HCT116 (cell line): ENCODE measurements at regions not wholly inside any gene's neighbourhood (a gene's known extent, or its start where the extent isn't known, plus 50 kb on each side); places are given as distances from the start of the nearest gene placed in this dataset.

Source experiments
- ATAC-seq: fragments of 200-7000 bp; cut with Tn5 transposase; 2 replicates; pipeline ENCODE4 v1.9.1; 2020; ENCODE audit warnings: mild to moderate bottlenecking, moderate library complexity
- BruUV-seq: library from RNA; stranded (reverse); fragments of 400-500 nt; replicated peaks from 2 replicates; lab custom pipeline; 2021; lab: Mats Ljungman, UMichigan
- CTCF ChIA-PET: fragments of 300-600 bp; sonication (Branson Sonifier 250); formaldehyde crosslinking; loops from one replicate; lab custom pipeline; 2021; ENCODE audit warnings: antibody characterized with exemption; lab: Charles Lee
- POLR2A ChIA-PET: fragments of 300-600, 350-600 bp; sonication (Branson Sonifier 250); formaldehyde crosslinking; loops from one replicate; lab custom pipeline; 2021; ENCODE audit warnings: antibody characterized with exemption; lab: Charles Lee
- RAD21 ChIA-PET, 2 experiments: fragments of 300-600 bp; sonication (Branson Sonifier 250); formaldehyde crosslinking; loops; one replicate each; lab custom pipeline; 2023; ENCODE audit warnings: low total read pairs in 2 of 2; ENCODE audit not compliant: uncharacterized antibody in 2 of 2, unreplicated experiment in 2 of 2, low non-redundant PET in 1 of 2; lab: Charles Lee
- DNase-seq: peaks from one replicate; pipeline ENCODE4 v3.0.0-alpha.2; 2010; ENCODE audit warnings: low read depth, low spot score
- H2AFZ ChIP-seq: fragments of 200-600 bp; shearing (Covaris generic), sonication (generic); 2 replicates; pipeline ENCODE4 v1.6.1; 2017; ENCODE audit warnings: low read depth, mixed run types, mixed read lengths, antibody characterized with exemption, low read length; ENCODE audit not compliant: poor library complexity, severe bottlenecking
- H3K27ac ChIP-seq: 2 replicates; pipeline ENCODE4 v1.5.1; 2012; ENCODE audit warnings: low read depth, low read length
- H3K27me3 ChIP-seq: fragments of 200-600 bp; sonication (generic); 2 replicates; pipeline ENCODE4 v1.6.1; 2016; ENCODE audit warnings: mixed run types, low read length, mixed read lengths; ENCODE audit not compliant: insufficient read depth
- H3K36me3 ChIP-seq, 2 experiments: fragments of 200-500 bp in 1 of 2; fragments of 200-600 bp in 1 of 2; sonication (Bioruptor generic) in 1 of 2; sonication (generic) in 1 of 2; 2 replicates each; pipeline versions ENCODE4 v1.5.1 to v1.6.1; 2014 to 2016; ENCODE audit warnings: low read length in 2 of 2, inconsistent platforms in 1 of 2, mixed read lengths in 1 of 2, mixed run types in 1 of 2; ENCODE audit not compliant: insufficient read depth in 2 of 2, control insufficient read depth in 1 of 2
- H3K4me1 ChIP-seq, 2 experiments: fragments of 200-600 bp in 1 of 2; sonication (generic) in 1 of 2; 2 replicates each; pipeline versions ENCODE4 v1.5.1 to v1.6.1; 2012 to 2017; ENCODE audit warnings: low read length in 2 of 2, inconsistent platforms in 1 of 2, mild to moderate bottlenecking in 1 of 2, mixed read lengths in 1 of 2, mixed run types in 1 of 2, moderate library complexity in 1 of 2; ENCODE audit not compliant: insufficient read depth in 2 of 2, control insufficient read depth in 1 of 2
- H3K4me2 ChIP-seq: fragments of 200-600 bp; sonication (generic); 2 replicates; pipeline ENCODE4 v1.6.1; 2017; ENCODE audit warnings: mixed run types, low read length, mixed read lengths
- H3K4me3 ChIP-seq, 2 experiments: fragments of 200-600 bp in 1 of 2; sonication (generic) in 1 of 2; replicated peaks in 1 of 2; 2 replicates each; pipeline ENCODE4 v1.5.1; 2011 to 2016; ENCODE audit warnings: low read length in 2 of 2, control low read depth in 1 of 2, low read depth in 1 of 2, mild to moderate bottlenecking in 1 of 2, mixed read lengths in 1 of 2, mixed run types in 1 of 2
- H3K79me2 ChIP-seq: fragments of 200-600 bp; sonication (generic); 2 replicates; pipeline ENCODE4 v1.6.1; 2017; ENCODE audit warnings: mild to moderate bottlenecking, mixed run types, low read length, moderate library complexity, mixed read lengths; ENCODE audit not compliant: insufficient read depth
- H3K9ac ChIP-seq: fragments of 200-600 bp; sonication (generic); 2 replicates; pipeline ENCODE4 v1.6.1; 2016; ENCODE audit warnings: low read length, mixed read lengths
- H3K9me2 ChIP-seq: fragments of 200-600 bp; sonication (generic), shearing (Covaris generic); 2 replicates; pipeline ENCODE4 v1.6.1; 2017; ENCODE audit warnings: mixed run types, mild to moderate bottlenecking, moderate library complexity; ENCODE audit not compliant: insufficient read depth
- H3K9me3 ChIP-seq, 2 experiments: fragments of 200-500 bp in 1 of 2; fragments of 200-600 bp in 1 of 2; sonication (Bioruptor generic) in 1 of 2; sonication (generic) in 1 of 2; 2 replicates each; pipeline ENCODE4 v1.6.1; 2014 to 2017; ENCODE audit warnings: low read length in 2 of 2, mixed read lengths in 2 of 2, inconsistent platforms in 1 of 2, low read depth in 1 of 2, mild to moderate bottlenecking in 1 of 2, mixed run types in 1 of 2, moderate library complexity in 1 of 2; ENCODE audit not compliant: control insufficient read depth in 1 of 2, insufficient read depth in 1 of 2
- H4K20me1 ChIP-seq: fragments of 200-600 bp; sonication (generic), shearing (Covaris generic); 2 replicates; pipeline ENCODE4 v1.6.1; 2017; ENCODE audit warnings: mixed run types, mild to moderate bottlenecking, moderate library complexity; ENCODE audit not compliant: insufficient read depth
- ATF3 ChIP-seq: IDR thresholded peaks from 2 replicates; pipeline ENCODE4 v1.6.1; 2012
- CTCF ChIP-seq, 3 experiments: fragments of 200-600 bp in 1 of 3; sonication (generic) in 1 of 3; IDR thresholded peaks in 2 of 3; conservative IDR thresholded peaks in 1 of 3; 2 replicates each; pipeline ENCODE4 v1.5.1; 2012 to 2017; ENCODE audit warnings: low read depth in 2 of 3, low read length in 2 of 3, antibody characterized with exemption in 1 of 3, borderline replicate concordance in 1 of 3, control low read depth in 1 of 3, mild to moderate bottlenecking in 1 of 3, mixed read lengths in 1 of 3, mixed run types in 1 of 3, moderate library complexity in 1 of 3; ENCODE audit not compliant: insufficient read depth in 1 of 3
- FOSL1 ChIP-seq: IDR thresholded peaks from 2 replicates; pipeline ENCODE4 v1.6.1; 2012; ENCODE audit warnings: low read depth
- JUND ChIP-seq: IDR thresholded peaks from 2 replicates; pipeline ENCODE4 v1.6.1; 2012
- MAX ChIP-seq: IDR thresholded peaks from 2 replicates; pipeline ENCODE4 v1.6.1; 2012
- SIN3A ChIP-seq: IDR thresholded peaks from 2 replicates; pipeline ENCODE4 v1.6.1; 2012; ENCODE audit warnings: low read depth
- ZBTB33 ChIP-seq: IDR thresholded peaks from 2 replicates; pipeline ENCODE4 v1.6.1; 2011; ENCODE audit warnings: mild to moderate bottlenecking, low read length, moderate library complexity; ENCODE audit not compliant: insufficient replicate concordance; ENCODE audit errors: extremely low read depth
- intact Hi-C: fragments of 100-400 bp; cut with micrococcal nuclease; formaldehyde crosslinking; loops from 2 replicates; pipeline ENCODE4 v1.10.0; 2022

- no peak for TF ChIP-seq MAX
Measured at GRCh38 chr10:54947605-54948004, 146.6 kb upstream of the PCDH15 start (continued).

- POLR2A ChIA-PET = no interaction called here
- Histone ChIP-seq H3K36me3 (no peaks in the 10 kb centered on the region), H4K20me1 (no peaks in the 10 kb centered on the region)
- ATAC-seq = no peak
- TF ChIP-seq CTCF (IDR thresholded peaks at IDR 0.05 in 2 of 3, conservative IDR thresholded peaks at IDR 0.05 in 1 of 3; ENCODE audit: borderline replicate concordance in 1 of 3, insufficient read depth in 1 of 3, low read depth in 2 of 3, low read length in 2 of 3) = no peak
- TF ChIP-seq ATF3 = no peak
- no peak for TF ChIP-seq JUND
- no peak for TF ChIP-seq FOSL1
- TF ChIP-seq ZBTB33 = no peak
- TF ChIP-seq MAX = no peak
- TF ChIP-seq SIN3A = no peak
- TF ChIP-seq, all 23 proteins: peak for 0
- intact Hi-C loops = no loop called here
- Histone ChIP-seq H3K79me2 (no peaks in the 10 kb centered on the region), H3K4me1 (no peaks in the 10 kb centered on the region), H3K9me2 (no peaks in the 10 kb centered on the region), H3K9me3 (peaks cover 9 to 13% of the 10 kb centered on the region in 2 experiments; a peak in 3 of 4 replicates), H3K4me3 (no peak overlapping the region), H3K27ac (no peak overlapping the region), H3K9ac (no peak overlapping the region), H2AFZ (no peak overlapping the region), H3K27me3 (no peaks in the 10 kb centered on the region), H3K4me2 (no peak overlapping the region)
- no peak for DNase-seq
- ChIA-PET CTCF (no interaction called here), RAD21 (no interaction called here)
- no TSS peak for BruUV-seq
Measured at GRCh38 chr10:54940418-54940817, 139.4 kb upstream of the PCDH15 start.
